HG02642 (cell line): ENCODE measurements at regions not wholly inside any gene's neighbourhood (a gene's known extent, or its start where the extent isn't known, plus 50 kb on each side); places are given as distances from the start of the nearest gene placed in this dataset.

ENCODE experiments used
- ATAC-seq: cut with Tn5 transposase; IDR thresholded peaks from one replicate; pipeline ENCODE4 v1.9.1; 2021; ENCODE audit warnings: mild to moderate bottlenecking; ENCODE audit not compliant: unreplicated experiment, poor library complexity

- ATAC-seq = no peak
Measured at GRCh38 chr3:79872483-79872882, 104.7 kb upstream of the ROBO1 start.

- ATAC-seq = no peak
Measured at GRCh38 chr3:79871656-79872055, 103.9 kb upstream of the ROBO1 start.

GRCh38 chr3:79870313-79870620 lies 102.5 kb upstream of the ROBO1 start:
- no peak for ATAC-seq

DNA sequence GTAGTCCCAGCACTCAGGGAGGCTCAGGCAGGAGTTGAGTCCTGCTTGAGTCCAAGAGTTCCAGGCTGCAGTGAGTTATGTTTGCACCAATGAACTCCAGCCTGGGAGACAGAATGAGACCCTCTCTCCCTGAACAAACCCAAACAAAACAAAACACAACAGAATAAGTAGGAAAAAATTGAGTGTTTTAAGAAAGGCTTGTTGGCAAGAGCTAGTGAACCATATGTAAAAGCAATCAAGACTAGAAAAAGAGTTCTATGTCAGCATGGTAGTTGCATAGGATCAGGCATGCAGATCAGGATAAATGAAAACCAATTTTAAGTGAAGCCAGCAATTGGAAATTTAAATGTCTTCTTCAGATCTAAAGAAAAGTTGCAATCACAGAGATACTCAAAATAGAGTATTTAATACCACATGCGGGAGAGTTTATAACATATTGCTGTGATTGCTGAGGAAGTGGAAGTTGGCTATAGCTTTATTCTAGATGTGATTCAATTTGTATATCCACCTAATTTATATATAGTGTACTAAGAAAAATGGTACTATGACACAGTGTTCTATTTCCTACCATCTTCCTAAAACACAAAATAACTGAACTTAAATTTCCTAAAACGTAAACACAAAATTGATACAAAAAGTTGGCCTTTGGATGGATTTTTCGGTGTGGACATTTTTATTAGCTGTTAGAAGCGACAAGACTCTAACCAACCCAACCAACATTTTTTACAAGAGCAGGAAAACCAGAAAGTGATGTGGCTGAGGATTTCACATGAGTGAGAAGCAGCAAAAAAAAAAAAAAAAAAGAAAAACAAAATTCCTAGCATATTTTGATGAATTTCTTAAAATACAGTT lies 101.9 kb upstream of the ROBO1 start:
- no peak for ATAC-seq

DNA sequence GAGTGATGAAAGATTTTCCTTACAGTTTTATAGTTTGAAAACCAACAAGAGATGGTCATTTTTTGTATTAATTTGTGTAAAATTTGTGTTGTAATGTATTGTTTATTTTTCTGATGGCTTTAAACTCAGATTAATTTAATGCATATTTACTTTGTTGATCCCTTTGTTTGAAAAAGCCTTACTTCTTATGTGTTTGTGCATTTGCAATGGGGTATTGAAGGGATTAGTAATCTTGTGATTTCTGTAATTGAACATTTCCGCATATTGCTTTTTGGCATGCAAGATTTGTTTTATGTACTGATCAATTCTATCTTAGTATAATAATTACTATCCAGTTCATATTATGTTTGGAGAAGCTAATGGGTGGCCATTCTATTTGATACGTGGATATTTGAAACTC lies 98.4 kb upstream of the ROBO1 start:
- no peak for ATAC-seq

GRCh38 chr3:79864077-79864476 lies 96.3 kb upstream of the ROBO1 start:
- no peak for ATAC-seq

DNA sequence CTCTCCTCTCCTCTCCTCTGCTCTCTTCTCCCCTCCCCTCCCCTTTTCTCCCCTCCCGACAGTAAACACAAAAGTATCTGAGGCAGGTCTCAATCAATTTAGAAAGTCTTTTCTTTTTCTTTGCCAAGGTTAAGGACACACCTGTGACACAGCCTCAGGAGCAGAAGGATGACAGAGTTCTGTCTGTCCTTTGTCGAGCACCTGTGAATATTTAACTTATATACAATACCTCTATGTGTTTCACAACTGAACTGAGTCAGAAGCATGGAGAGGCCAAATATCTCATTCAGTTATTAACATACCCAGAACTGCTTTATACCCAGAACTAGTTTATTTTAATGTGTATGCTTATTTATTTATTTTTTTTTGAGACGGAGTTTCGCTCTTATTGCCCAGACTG lies 81.1 kb upstream of the ROBO1 start:
- ATAC-seq = no peak

- ATAC-seq = no peak
Measured at GRCh38 chr3:79847928-79848327, 80.1 kb upstream of the ROBO1 start.

DNA sequence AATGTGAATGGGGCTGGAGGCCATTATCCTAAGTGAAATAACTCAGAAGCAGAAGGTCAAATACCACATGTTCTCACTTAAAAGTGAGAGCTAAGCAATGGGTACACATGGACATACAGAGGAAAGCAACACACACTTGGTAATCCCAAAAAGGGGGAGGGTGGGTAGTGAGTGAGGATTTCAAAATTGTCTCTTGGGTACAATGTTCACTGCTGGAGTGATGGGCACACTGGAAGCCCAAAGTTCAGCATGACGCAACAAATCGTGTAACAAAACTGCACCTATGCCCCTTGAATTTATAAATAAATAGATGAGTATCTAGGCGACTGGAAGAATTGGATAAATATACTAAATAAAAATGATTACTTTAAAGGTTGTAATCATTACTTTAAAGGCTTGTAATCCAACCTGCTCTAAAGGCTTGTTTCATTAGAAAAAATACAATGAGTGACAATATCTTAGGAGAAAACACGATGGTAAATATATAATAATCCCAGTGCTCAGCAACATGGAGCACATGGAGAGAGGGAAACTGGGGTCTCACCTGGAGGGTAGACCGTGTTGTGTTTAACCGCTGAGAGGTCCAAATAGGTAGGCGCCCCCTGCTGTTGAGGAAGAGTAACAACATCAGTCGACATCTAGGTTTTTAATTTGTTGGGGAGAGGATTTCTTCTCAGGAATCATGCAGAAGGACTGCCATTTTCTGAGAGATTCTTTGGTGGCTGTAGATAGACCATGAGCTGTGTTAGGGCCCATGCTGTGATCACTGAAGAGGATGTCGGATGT lies 78.5 kb upstream of the ROBO1 start:
- no peak for ATAC-seq

DNA sequence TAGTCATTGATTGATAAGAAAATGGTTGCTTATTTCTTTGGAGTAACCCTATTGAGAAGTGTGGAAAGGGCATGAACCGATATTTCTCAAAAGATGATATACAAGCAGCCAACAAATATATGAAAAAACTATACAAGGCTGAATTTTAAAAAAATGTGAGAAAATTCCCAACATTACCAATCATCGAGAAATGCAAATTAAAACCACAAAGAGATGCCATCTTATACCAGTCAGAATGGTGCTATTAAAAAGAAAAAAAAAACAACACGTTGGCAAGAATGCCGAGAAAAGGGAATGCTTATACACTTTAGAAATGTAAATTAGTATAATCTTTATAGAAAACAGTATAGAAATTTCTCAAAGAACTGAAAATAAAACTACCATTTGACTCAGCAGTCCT lies 77.7 kb upstream of the ROBO1 start:
- ATAC-seq = no peak

- ATAC-seq = no peak
Measured at GRCh38 chr3:79844176-79844575, 76.4 kb upstream of the ROBO1 start.

GRCh38 chr3:79843180-79843579 lies 75.4 kb upstream of the ROBO1 start:
- ATAC-seq = no peak

- no peak for ATAC-seq
Measured at GRCh38 chr3:79835701-79836100, 67.9 kb upstream of the ROBO1 start.

GRCh38 chr3:79824166-79824565 lies 56.4 kb upstream of the ROBO1 start:
- ATAC-seq = no peak

GRCh38 chr3:79822076-79822475 lies 54.3 kb upstream of the ROBO1 start:
- ATAC-seq = no peak

GRCh38 chr3:79820089-79820488 lies 52.3 kb upstream of the ROBO1 start:
- ATAC-seq = no peak

DNA sequence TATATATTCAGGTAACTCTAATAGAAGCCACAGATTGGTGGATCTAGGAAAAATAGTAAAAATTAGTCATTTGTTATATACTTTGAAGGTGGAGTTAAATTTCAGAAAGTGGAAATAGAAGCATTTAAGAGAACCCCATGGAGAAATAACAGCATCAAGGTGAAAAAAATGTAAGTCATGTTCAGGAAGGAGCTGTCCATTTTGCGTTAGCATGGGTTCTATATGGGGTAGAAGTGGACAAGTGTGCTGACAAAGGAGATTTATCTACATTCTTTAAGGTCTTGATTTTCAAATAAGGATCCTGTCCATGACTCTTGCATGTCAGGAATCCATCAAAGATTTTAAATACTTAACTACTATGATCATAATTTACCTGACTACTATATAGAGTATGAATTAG lies 50.2 kb upstream of the ROBO1 start:
- ATAC-seq = no peak
